Activated CD4-positive, alpha-beta memory T cell treated with anti-CD3 and anti-CD28 coated beads, Interleukin-2, amount 10 ng/mL, durations not matched to agents 7 days and 5 days (primary cell): ENCODE measurements at regions not wholly inside any gene's neighbourhood (a gene's known extent, or its start where the extent isn't known, plus 50 kb on each side); places are given as distances from the start of the nearest gene placed in this dataset.
"Not testable (repeated sequence)": the region's sequence is repeated elsewhere in the genome, so short reads cannot be mapped to it uniquely, and the experiment has no call there.

Experiments used
- CTCF ChIA-PET: fragments of 350-600 bp; sonication (Branson Sonifier 250); formaldehyde crosslinking; loops from one replicate; lab custom pipeline; 2021; ENCODE audit warnings: antibody characterized with exemption, inconsistent platforms; lab: Charles Lee
- POLR2A ChIA-PET: fragments of 350-600 bp; sonication (Branson Sonifier 250); formaldehyde crosslinking; loops from one replicate; lab custom pipeline; 2021; ENCODE audit warnings: antibody characterized with exemption; lab: Charles Lee
- DNase-seq: peaks from one replicate; pipeline ENCODE4 v3.0.0-alpha.2; 2020
- H3K27ac Mint-ChIP-seq: one replicate; pipeline ENCODE4 v1.8.0; 2021; ENCODE audit warnings: mild to moderate bottlenecking, mixed read lengths
- H3K27me3 Mint-ChIP-seq: one replicate; pipeline ENCODE4 v1.8.0; 2021; ENCODE audit warnings: mixed read lengths
- H3K36me3 Mint-ChIP-seq: one replicate; pipeline ENCODE4 v1.8.0; 2021; ENCODE audit warnings: low read depth, mixed read lengths
- H3K4me1 Mint-ChIP-seq: one replicate; pipeline ENCODE4 v1.8.0; 2021; ENCODE audit warnings: mixed read lengths
- H3K4me3 Mint-ChIP-seq: one replicate; pipeline ENCODE4 v1.8.0; 2021; ENCODE audit warnings: mild to moderate bottlenecking, mixed read lengths
- H3K9me3 Mint-ChIP-seq: one replicate; pipeline ENCODE4 v1.8.0; 2021; ENCODE audit warnings: mixed read lengths

DNA sequence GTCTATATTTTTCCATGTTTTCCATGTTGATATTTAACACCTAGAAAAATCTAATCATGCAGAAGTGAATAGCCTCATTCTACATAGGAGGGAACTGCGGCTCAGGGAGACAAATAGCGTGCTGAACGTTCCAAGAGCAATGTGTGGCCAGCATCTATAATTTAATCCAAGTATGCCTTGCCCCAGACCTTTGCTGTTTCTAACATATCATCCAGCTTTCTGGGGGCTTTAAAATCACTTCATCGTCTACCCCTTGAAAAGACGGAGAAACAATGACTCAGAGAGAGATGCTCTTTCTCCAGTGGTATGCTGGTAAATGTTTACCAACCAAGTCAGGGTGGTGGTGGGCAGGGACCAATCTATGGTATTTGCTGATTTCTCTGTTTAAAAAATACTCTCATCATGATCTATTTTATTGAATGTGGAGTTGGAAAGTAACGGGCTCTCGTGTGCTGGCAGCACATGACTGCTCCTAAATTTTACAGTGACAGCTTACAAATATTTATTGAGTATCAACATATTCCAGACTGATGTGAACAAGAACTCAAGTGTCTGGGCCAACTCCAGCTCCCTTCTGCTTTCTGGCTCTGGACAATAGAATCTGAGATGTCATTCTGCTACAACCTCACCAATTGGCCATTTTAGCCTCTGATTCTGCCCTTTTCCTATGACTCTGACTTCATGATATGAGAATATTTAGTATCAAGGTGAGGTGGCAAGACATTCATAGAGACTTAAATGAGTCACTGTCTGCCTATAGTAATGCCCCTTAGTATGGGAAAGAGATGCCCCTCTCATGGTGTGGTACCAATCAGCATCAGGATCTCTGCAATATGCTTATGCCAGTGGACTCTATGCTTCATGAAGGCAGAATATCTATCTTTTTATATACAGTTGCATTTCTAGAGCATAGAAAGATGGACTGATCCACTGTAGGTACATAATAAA is 407.4 kb upstream of the TNC start:
- H3K36me3 Mint-ChIP-seq = no peaks in the 10 kb centered on the region
- no peaks in the 10 kb centered on the region for H3K9me3 Mint-ChIP-seq
- H3K4me3 Mint-ChIP-seq = no peak overlapping the region
- DNase-seq = no peak
- no peaks in the 10 kb centered on the region for H3K4me1 Mint-ChIP-seq
- CTCF ChIA-PET = interaction anchor here (0.7 to 1.7 kb wide), 2 partner anchors 863 to 872 kb away, joined by 3 to 4 read pairs; no protein-coding TSS in a partner anchor
- H3K27ac Mint-ChIP-seq = no peak overlapping the region
- POLR2A ChIA-PET = no interaction called here
- H3K27me3 Mint-ChIP-seq = peaks cover 2% of the 10 kb centered on the region

DNA sequence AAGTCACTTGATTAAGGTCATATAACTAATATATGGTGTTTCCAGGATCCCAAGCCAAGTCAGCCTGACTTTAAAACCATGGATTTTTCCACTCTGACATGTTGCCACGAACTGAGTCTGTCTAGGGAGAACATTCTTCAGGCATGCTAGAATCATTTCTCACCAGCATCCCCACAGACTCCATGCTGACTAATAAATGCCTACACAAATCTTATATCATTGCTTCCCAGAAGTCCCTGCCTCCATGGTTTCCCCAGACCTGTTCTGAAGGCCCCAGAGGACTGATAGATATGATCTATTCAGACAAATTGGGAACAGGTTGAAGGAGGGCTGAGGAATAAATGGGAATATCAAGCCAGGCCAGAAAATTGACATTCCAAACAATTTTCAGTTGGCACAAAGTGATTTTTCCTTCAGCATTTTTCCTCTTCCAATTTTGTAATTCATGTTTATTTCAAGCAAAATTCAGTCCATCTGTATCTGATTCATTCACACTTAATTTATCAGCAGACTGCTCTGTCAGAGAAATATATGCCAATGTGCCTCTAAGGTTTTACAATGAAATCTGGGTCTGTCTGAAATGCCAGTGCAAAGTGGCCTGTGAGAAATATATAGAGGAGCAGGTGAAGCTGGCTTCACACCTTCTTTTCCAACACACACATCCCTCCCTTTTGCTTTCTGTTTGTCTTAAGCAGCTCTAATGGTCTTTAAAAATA is 413.6 kb upstream of the TNC start:
- Mint-ChIP-seq H3K27me3 (peaks cover 4% of the 10 kb centered on the region), H3K4me1 (no peaks in the 10 kb centered on the region), H3K9me3 (no peaks in the 10 kb centered on the region), H3K27ac (no peak overlapping the region), H3K36me3 (no peaks in the 10 kb centered on the region), H3K4me3 (no peak overlapping the region)
- DNase-seq = no peak
- ChIA-PET POLR2A (no interaction called here), CTCF (no interaction called here)

DNA sequence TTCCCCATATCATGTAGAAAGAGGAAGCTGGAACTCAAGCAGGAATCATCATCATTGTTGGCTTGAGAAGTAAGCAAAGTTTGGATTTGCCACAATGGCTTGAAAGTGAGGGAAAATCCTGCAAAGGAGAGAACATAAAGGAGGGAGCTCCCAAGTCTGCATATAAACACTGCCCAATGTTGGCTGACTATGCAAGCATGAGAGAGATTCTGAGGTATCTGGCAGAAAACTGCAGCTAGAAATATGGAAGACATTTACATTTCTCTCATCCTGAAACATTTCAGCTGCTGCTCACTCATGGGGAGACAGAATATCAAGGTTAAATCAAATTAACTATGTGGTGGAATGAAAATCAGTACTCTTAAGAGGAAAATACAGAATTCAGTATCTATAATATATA is 415.6 kb upstream of the TNC start:
- ChIA-PET CTCF (no interaction called here), POLR2A (no interaction called here)
- Mint-ChIP-seq H3K36me3 (no peaks in the 10 kb centered on the region), H3K27ac (no peak overlapping the region), H3K4me3 (no peak overlapping the region), H3K9me3 (no peaks in the 10 kb centered on the region), H3K27me3 (peaks cover 4% of the 10 kb centered on the region), H3K4me1 (no peaks in the 10 kb centered on the region)
- no peak for DNase-seq

DNA sequence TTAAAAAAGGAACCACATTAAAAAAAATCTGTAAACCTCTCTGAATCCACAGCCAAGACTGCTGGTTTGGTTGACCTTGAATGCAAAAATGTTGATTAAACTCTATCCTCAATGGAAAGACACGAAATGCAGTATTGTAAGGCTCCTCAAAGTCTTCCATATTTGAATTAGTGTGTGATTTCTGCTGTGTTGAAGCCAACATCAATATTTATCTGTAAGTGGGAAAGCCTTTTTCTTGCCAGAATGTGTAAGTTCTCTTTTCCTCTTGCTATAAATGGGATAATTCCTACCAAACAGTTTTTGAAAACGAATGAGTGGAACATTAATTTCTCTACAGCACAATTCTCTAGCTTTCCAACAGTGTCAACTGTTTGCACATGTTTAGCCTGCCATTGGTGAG is 422.1 kb upstream of the TNC start:
- POLR2A ChIA-PET = no interaction called here
- CTCF ChIA-PET = no interaction called here
- Mint-ChIP-seq H3K4me3 (no peak overlapping the region), H3K27me3 (peaks cover 4% of the 10 kb centered on the region), H3K36me3 (no peaks in the 10 kb centered on the region), H3K27ac (no peak overlapping the region), H3K9me3 (no peaks in the 10 kb centered on the region), H3K4me1 (no peaks in the 10 kb centered on the region)
- no peak for DNase-seq

DNA sequence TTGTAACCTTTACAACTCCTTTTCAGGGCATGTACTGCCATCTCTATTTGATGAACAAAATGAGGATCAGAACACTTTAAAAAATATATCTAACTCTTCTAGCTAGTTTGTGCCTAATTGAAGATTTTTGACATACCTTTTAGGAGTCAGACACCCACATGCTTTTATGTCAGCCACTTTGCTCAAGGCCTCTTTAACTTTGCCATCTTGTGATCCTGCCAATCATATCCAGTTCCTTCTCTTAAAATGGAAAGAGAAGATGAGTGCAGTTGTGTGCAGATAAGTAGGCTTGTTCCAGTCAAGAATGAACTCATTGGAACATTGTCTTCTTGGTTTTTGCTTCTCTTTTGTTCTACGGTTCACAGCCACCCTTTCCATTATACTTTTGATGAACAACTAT is 425.6 kb upstream of the TNC start:
- no peaks in the 10 kb centered on the region for H3K36me3 Mint-ChIP-seq
- POLR2A ChIA-PET = no interaction called here
- DNase-seq = no peak
- H3K9me3 Mint-ChIP-seq = no peaks in the 10 kb centered on the region
- H3K4me3 Mint-ChIP-seq = no peak overlapping the region
- CTCF ChIA-PET = interaction anchor here (0.7 kb wide), 1 partner anchor 232 kb away, joined by 3 read pairs; no protein-coding TSS in a partner anchor
- no peaks in the 10 kb centered on the region for H3K4me1 Mint-ChIP-seq
- no peak overlapping the region for H3K27ac Mint-ChIP-seq
- peaks cover 4% of the 10 kb centered on the region for H3K27me3 Mint-ChIP-seq

DNA sequence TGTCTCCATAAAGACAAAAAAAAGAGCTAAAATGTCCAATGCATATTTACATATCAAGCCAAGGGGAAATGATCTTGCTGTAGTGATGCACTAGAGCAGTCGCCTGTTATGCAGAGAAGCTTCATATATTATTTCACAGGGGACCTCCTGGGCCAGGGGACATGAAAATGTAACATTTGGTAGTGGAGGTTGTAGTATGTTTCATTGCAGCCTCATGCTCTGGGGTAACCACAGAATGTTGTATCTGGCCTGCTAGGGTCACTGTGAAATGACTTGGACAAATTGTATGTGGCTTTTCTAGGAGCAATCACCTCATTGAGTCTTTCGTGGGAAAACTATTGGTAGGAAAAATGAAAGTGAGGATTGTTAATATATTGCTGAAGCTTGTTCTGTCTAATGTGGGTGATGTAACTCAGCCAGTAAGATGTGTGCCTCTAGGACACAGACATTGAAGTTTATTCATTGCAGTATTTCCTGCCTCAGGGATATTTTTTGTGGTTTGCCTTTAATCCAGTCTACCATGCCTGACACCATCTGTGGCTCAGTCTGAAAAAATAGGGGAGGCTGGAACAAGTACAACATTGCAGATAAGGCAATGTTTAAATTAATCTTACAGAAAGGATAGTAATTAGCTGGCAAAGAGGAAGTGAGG is 430.8 kb upstream of the TNC start:
- Mint-ChIP-seq H3K4me3 (no peak overlapping the region), H3K36me3 (no peaks in the 10 kb centered on the region), H3K27ac (no peak overlapping the region), H3K27me3 (peaks cover 3% of the 10 kb centered on the region), H3K9me3 (no peaks in the 10 kb centered on the region), H3K4me1 (no peaks in the 10 kb centered on the region)
- POLR2A ChIA-PET = no interaction called here
- DNase-seq = no peak
- CTCF ChIA-PET = interaction anchor here (1.0 kb wide), 1 partner anchor 44 kb away, joined by 3 read pairs; no protein-coding TSS in a partner anchor

DNA sequence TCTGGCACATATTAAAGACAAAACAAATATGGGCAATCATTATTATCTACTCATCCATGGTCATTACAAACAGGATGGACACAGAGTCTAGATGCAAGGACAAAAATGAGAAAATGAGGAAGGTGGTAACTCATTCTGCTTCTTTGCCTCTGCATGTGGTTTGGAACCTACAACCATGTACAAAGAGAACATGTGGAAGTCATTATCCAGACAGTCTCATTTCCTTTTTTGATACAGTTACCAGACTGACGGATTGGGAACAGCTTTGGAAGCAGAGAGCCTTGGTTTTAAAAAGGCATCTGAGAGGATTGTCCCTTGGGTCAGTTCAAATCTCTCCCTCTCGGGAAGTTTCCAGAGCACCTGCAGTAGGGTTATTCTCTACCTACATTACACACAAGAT is 433.4 kb upstream of the TNC start:
- Mint-ChIP-seq H3K4me1 (no peaks in the 10 kb centered on the region), H3K4me3 (no peak overlapping the region), H3K36me3 (no peaks in the 10 kb centered on the region), H3K27ac (no peak overlapping the region), H3K27me3 (peaks cover 3% of the 10 kb centered on the region), H3K9me3 (no peaks in the 10 kb centered on the region)
- DNase-seq = no peak
- POLR2A ChIA-PET = no interaction called here
- CTCF ChIA-PET = no interaction called here

DNA sequence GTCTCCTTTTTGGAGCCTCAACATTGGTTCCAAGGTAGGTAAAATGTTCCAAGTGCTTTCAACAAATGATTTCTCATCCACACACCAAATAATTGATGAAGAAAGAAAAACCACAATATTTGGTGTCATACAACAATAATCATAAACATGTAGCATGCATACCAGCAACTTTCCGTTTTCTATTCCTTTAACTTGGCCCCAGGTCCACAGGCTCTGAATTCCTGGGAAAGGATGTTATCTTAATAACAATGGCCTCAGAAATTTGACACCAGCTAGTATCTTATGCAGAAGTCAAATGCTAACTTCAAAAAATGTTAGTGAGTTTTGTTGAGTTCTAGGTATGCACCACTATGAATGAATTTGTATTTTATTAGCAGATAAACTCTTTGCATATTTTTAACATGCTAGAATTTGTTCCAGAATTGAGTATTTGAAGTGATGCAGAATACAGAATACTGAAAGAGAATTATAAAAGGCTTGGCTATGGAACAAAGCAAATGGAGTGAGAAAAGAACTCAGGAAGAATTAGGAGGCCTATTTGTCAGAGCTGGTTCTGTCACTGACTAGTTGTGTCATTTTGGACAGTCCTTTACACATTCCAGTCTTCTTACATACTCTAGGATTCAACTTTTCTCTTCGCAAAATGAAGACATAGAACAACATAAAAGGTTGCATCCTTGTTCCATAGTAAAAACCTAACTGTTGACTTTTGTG is 435.3 kb upstream of the TNC start:
- no peak overlapping the region for H3K4me3 Mint-ChIP-seq
- POLR2A ChIA-PET = no interaction called here
- no peak overlapping the region for H3K27ac Mint-ChIP-seq
- DNase-seq = no peak
- no peaks in the 10 kb centered on the region for H3K36me3 Mint-ChIP-seq
- CTCF ChIA-PET = interaction anchor here (0.6 kb wide), 1 partner anchor 1262 kb away, joined by 3 read pairs; no protein-coding TSS in a partner anchor
- H3K9me3 Mint-ChIP-seq = peaks cover 4% of the 10 kb centered on the region
- no peaks in the 10 kb centered on the region for H3K4me1 Mint-ChIP-seq
- peaks cover 5% of the 10 kb centered on the region for H3K27me3 Mint-ChIP-seq

DNA sequence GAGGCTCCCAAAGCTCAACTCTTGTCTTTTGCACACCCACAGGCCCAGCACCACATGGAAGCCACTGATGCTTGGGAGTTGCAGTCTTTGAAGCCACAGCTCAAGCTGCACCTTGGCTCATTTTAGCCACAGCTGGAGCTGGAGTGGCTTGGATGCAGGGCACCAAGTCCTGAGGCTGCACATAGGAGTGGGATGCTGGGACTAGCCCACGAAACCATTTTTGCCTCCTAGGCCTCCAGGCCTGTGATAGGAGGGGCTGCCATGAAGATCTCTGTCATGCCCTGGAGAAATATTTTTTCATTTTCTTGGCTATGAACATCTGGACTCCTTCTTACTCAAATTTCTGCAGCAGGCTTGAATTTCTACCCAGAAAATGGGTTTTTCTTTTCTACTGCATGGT is 438.5 kb upstream of the TNC start:
- ChIA-PET POLR2A (no interaction called here), CTCF (no interaction called here)
- Mint-ChIP-seq H3K27me3 (peaks cover 5% of the 10 kb centered on the region), H3K4me3 (no peak overlapping the region), H3K4me1 (no peaks in the 10 kb centered on the region), H3K36me3 (no peaks in the 10 kb centered on the region), H3K9me3 (peaks cover 4% of the 10 kb centered on the region), H3K27ac (no peak overlapping the region)
- no peak for DNase-seq

DNA sequence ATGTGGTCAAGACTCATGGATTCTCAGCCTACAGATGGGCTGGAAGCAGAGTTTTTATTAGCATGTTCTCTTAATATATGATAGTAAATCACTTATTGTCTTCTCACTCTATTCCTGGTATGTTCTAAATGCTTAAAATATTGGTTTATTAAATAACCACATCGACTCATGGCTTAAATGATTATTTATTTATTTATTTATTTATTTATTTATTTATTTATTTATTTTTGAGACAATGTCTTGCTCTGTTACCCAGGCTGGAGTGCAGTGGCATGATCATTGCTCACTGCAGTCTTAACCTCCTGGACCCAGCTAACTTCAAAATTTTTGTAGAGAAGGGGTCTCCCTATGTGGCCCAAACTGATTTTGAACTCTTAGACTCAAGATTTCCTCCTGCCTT is 457.2 kb upstream of the TNC start:
- DNase-seq = no peak

DNA sequence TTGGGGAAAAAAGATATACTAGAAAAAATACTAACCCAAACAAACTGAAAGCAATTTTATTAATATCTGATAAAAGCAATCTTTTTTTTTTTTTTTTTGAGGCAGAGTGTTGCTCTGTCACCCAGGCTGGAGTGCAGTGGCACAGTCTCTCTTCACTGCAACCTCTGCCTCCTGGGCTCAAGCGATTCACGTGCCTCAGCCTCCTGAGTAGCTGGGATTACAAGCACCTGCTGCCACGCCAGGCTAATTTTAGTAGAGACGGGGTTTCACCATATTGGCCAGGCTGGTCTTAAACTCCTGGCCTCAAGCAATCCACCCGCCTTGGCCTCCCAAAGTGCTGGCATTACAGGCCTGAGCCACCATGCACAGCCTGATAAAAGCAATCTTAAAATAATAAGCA is 467.5 kb upstream of the TNC start:
- H3K27ac Mint-ChIP-seq, CTCF ChIA-PET, POLR2A ChIA-PET, H3K4me1 Mint-ChIP-seq, H3K4me3 Mint-ChIP-seq, H3K9me3 Mint-ChIP-seq, DNase-seq, H3K27me3 Mint-ChIP-seq, H3K36me3 Mint-ChIP-seq: not testable (repeated sequence)

More for the DNA sequence above, 457.2 kb upstream of the TNC start:
- H3K27me3 Mint-ChIP-seq = no peaks in the 10 kb centered on the region
- ChIA-PET POLR2A (no interaction called here), CTCF (no interaction called here)
- H3K4me3 Mint-ChIP-seq = no peak overlapping the region
- H3K27ac Mint-ChIP-seq = no peak overlapping the region
- H3K4me1 Mint-ChIP-seq = no peaks in the 10 kb centered on the region
- no peaks in the 10 kb centered on the region for H3K36me3 Mint-ChIP-seq
- H3K9me3 Mint-ChIP-seq = no peaks in the 10 kb centered on the region

DNA sequence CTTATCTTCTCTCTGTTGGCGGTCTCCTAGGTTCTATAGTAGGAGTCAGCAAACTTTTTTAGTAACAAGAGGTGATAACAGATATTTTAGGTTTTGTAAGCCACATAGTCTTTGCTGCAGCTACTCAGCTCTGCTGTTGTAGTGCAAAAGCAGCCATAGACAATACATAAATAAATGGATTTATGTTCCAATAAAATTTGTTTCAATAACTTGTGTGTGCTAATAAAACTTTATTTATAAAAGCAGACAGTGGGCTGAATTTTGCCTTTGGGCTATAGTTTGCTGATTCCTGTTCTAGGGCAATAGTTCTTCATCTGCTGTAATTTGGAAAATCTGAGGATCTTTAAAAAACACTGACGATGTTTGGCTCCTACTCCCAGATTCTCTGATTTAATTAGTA is 469.4 kb upstream of the TNC start:
- no peaks in the 10 kb centered on the region for H3K36me3 Mint-ChIP-seq
- H3K27me3 Mint-ChIP-seq = peaks cover 3% of the 10 kb centered on the region
- H3K4me3 Mint-ChIP-seq = no peak overlapping the region
- H3K27ac Mint-ChIP-seq = no peak overlapping the region
- no peaks in the 10 kb centered on the region for H3K4me1 Mint-ChIP-seq
- ChIA-PET POLR2A (no interaction called here), CTCF (no interaction called here)
- H3K9me3 Mint-ChIP-seq = no peaks in the 10 kb centered on the region
- no peak for DNase-seq

DNA sequence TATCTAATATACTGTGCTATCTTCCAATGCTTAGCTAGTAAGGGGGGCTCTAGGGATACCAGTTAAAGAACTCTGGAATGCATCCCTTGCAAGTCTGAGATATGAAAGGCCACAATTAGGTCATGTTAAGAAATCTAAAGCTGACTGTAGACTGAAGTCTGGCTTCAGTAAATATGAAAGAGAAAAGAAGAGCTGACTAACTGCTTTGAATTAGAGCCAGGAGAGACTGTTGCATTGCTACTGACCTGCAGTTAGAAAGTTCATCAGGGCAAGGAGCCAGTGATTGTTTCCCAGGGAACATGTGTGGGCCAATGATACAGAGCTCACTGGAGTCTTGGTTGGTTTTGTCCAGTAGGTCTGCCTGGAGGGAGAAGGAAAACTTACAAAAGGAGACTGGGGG is 472.1 kb upstream of the TNC start:
- Mint-ChIP-seq H3K9me3 (no peaks in the 10 kb centered on the region), H3K4me3 (no peak overlapping the region), H3K36me3 (no peaks in the 10 kb centered on the region), H3K4me1 (no peaks in the 10 kb centered on the region), H3K27me3 (peaks cover 4% of the 10 kb centered on the region), H3K27ac (no peak overlapping the region)
- CTCF ChIA-PET = no interaction called here
- no peak for DNase-seq
- POLR2A ChIA-PET = no interaction called here
